ENCODE measurements at regions not wholly inside any gene's neighbourhood (a gene's known extent, or its start where the extent isn't known, plus 50 kb on each side); places are given as distances from the start of the nearest gene placed in this dataset.

- TF ChIP-seq, protein P1, sequence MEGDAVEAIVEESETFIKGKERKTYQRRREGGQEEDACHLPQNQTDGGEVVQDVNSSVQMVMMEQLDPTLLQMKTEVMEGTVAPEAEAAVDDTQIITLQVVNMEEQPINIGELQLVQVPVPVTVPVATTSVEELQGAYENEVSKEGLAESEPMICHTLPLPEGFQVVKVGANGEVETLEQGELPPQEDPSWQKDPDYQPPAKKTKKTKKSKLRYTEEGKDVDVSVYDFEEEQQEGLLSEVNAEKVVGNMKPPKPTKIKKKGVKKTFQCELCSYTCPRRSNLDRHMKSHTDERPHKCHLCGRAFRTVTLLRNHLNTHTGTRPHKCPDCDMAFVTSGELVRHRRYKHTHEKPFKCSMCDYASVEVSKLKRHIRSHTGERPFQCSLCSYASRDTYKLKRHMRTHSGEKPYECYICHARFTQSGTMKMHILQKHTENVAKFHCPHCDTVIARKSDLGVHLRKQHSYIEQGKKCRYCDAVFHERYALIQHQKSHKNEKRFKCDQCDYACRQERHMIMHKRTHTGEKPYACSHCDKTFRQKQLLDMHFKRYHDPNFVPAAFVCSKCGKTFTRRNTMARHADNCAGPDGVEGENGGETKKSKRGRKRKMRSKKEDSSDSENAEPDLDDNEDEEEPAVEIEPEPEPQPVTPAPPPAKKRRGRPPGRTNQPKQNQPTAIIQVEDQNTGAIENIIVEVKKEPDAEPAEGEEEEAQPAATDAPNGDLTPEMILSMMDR (IDR thresholded peaks at IDR 0.05; ENCODE audit: low read depth, low read length, missing control alignments), result no peak
- peak overlapping the region; percentile 19 for H3K27ac ChIP-seq
- no peaks in the 10 kb centered on the region for H3K27me3 ChIP-seq (replicated peaks)
- H3K36me3 ChIP-seq (replicated peaks), result no peaks in the 10 kb centered on the region
- H3K4me3 ChIP-seq (ENCODE audit: low read depth, low read length), result no peak overlapping the region
- DNase-seq, result no peak
- in situ Hi-C loops (cut with HindIII; ENCODE audit: low pct_ligation_motif_present, low sequenced_read_pairs), result no loop called here
Measured at GRCh38 chr14:71366861-71367260, 459.6 kb downstream of the PCNX1 start.

- H3K4me3 ChIP-seq (ENCODE audit: low read depth, low read length), result no peak overlapping the region
- DNase-seq, result peak; percentile 64
- in situ Hi-C loops (cut with HindIII; ENCODE audit: low pct_ligation_motif_present, low sequenced_read_pairs), result no loop called here
- H3K27me3 ChIP-seq (replicated peaks), result no peaks in the 10 kb centered on the region
- TF ChIP-seq, protein P1 (IDR thresholded peaks at IDR 0.05; ENCODE audit: low read depth, low read length, missing control alignments), result no peak
- H3K36me3 ChIP-seq (replicated peaks), result no peaks in the 10 kb centered on the region
- peak overlapping the region; percentile 85 for H3K27ac ChIP-seq
Measured at GRCh38 chr14:71371711-71372396, 464.6 kb downstream of the PCNX1 start.

- no peak overlapping the region for H3K4me3 ChIP-seq (ENCODE audit: low read depth, low read length)
- no peak for DNase-seq
- TF ChIP-seq, protein P1 (IDR thresholded peaks at IDR 0.05; ENCODE audit: low read depth, low read length, missing control alignments), result no peak
- H3K27me3 ChIP-seq (replicated peaks), result no peaks in the 10 kb centered on the region
- H3K36me3 ChIP-seq (replicated peaks), result no peaks in the 10 kb centered on the region
- in situ Hi-C loops (cut with HindIII; ENCODE audit: low pct_ligation_motif_present, low sequenced_read_pairs), result no loop called here
- H3K27ac ChIP-seq, result peak overlapping the region; percentile 85
Measured at GRCh38 chr14:71372411-71372838, 465.2 kb downstream of the PCNX1 start.

- TF ChIP-seq, protein P1 (IDR thresholded peaks at IDR 0.05; ENCODE audit: low read depth, low read length, missing control alignments), result no peak
- DNase-seq, result no peak
- H3K27ac ChIP-seq, result peak overlapping the region; percentile 85
Measured at GRCh38 chr14:71373773-71374172, 466.5 kb downstream of the PCNX1 start.

GRCh38 chr14:71374989-71375388 is 467.7 kb downstream of the PCNX1 start:
- no peak overlapping the region for H3K27ac ChIP-seq
- H3K36me3 ChIP-seq (replicated peaks), result no peaks in the 10 kb centered on the region
- H3K4me3 ChIP-seq (ENCODE audit: low read depth, low read length), result no peak overlapping the region
- no peak for DNase-seq
- in situ Hi-C loops (cut with HindIII; ENCODE audit: low pct_ligation_motif_present, low sequenced_read_pairs), result no loop called here
- TF ChIP-seq, protein P1 (IDR thresholded peaks at IDR 0.05; ENCODE audit: low read depth, low read length, missing control alignments), result no peak
- H3K27me3 ChIP-seq (replicated peaks), result no peaks in the 10 kb centered on the region

More at GRCh38 chr14:71373773-71374172, 466.5 kb downstream of the PCNX1 start:
- H3K27me3 ChIP-seq (replicated peaks), result no peaks in the 10 kb centered on the region
- no peaks in the 10 kb centered on the region for H3K36me3 ChIP-seq (replicated peaks)
- no peak overlapping the region for H3K4me3 ChIP-seq (ENCODE audit: low read depth, low read length)
- in situ Hi-C loops (cut with HindIII; ENCODE audit: low pct_ligation_motif_present, low sequenced_read_pairs), result no loop called here

- DNase-seq, result no peak
- in situ Hi-C loops (cut with HindIII; ENCODE audit: low pct_ligation_motif_present, low sequenced_read_pairs), result no loop called here
- TF ChIP-seq, protein P1 (IDR thresholded peaks at IDR 0.05; ENCODE audit: low read depth, low read length, missing control alignments), result no peak
- Histone ChIP-seq H3K4me3 (ENCODE audit: low read depth, low read length) (no peak overlapping the region), H3K27me3 (replicated peaks) (no peaks in the 10 kb centered on the region), H3K27ac (no peak overlapping the region), H3K36me3 (replicated peaks) (no peaks in the 10 kb centered on the region)
Measured at GRCh38 chr14:71377099-71377498, 469.8 kb downstream of the PCNX1 start.

Measured in brain microvascular endothelial cell (primary cell).